HL-60 (cell line): ENCODE measurements at regions not wholly inside any gene's neighbourhood (a gene's known extent, or its start where the extent isn't known, plus 50 kb on each side); places are given as distances from the start of the nearest gene placed in this dataset.

Experiments
- DNase-seq, 2 experiments: peaks; one replicate each; pipeline ENCODE4 v3.0.0-alpha.2; 2010 to 2020; ENCODE audit warnings: low read depth in 1 of 2, low spot score in 1 of 2
- H3K27ac ChIP-seq: fragments of 250-450 bp; sonication (Bioruptor Pico); replicated peaks from 2 replicates; pipeline ENCODE4 v1.5.1; 2020; ENCODE audit warnings: mild to moderate bottlenecking, moderate library complexity
- H3K27me3 ChIP-seq: fragments of 250-450 bp; sonication (Bioruptor Pico); 2 replicates; pipeline ENCODE4 v1.5.1; 2021; ENCODE audit warnings: mild to moderate bottlenecking, moderate library complexity; ENCODE audit not compliant: insufficient read depth, poor library complexity, severe bottlenecking
- H3K4me3 ChIP-seq: replicated peaks from 2 replicates; pipeline ENCODE4 v1.5.1; 2011; ENCODE audit warnings: mild to moderate bottlenecking, control low read depth, low read length; ENCODE audit not compliant: insufficient read depth
- CTCF ChIP-seq: IDR thresholded peaks from one replicate; pipeline ENCODE4 v1.5.1; 2011; ENCODE audit warnings: low read length, control low read depth, inconsistent platforms; ENCODE audit not compliant: insufficient read depth
- GABPA ChIP-seq: IDR thresholded peaks from 2 replicates; pipeline ENCODE4 v1.6.1; 2012; ENCODE audit warnings: low read depth
- POLR2AphosphoS5 ChIP-seq: IDR thresholded peaks from 2 replicates; pipeline ENCODE4 v1.6.1; 2012; ENCODE audit warnings: low read depth
- REST ChIP-seq: IDR thresholded peaks from 2 replicates; pipeline ENCODE4 v1.6.1; 2012; ENCODE audit warnings: low read depth; ENCODE audit not compliant: insufficient replicate concordance
- SPI1 ChIP-seq: IDR thresholded peaks from 2 replicates; pipeline ENCODE4 v1.6.1; 2012; ENCODE audit warnings: low read depth, mild to moderate bottlenecking, borderline replicate concordance

- no peak overlapping the region for H3K27ac ChIP-seq
- TF ChIP-seq CTCF (no peak), SPI1 (no peak), POLR2AphosphoS5 (no peak), GABPA (no peak), REST (no peak)
- no peaks in the 10 kb centered on the region for H3K27me3 ChIP-seq
- DNase-seq, result no peak
- H3K4me3 ChIP-seq, result no peak overlapping the region
Observed at GRCh38 chr4:15239866-15240265, 188.0 kb upstream of the C1QTNF7 start.

- no peak for DNase-seq
- Histone ChIP-seq H3K4me3 (no peak overlapping the region), H3K27ac (no peak overlapping the region), H3K27me3 (no peaks in the 10 kb centered on the region)
- no peak for TF ChIP-seq GABPA
- TF ChIP-seq CTCF, result no peak
- TF ChIP-seq POLR2AphosphoS5, result no peak
- TF ChIP-seq REST, result no peak
- no peak for TF ChIP-seq SPI1
Observed at GRCh38 chr4:15240764-15241163, 187.1 kb upstream of the C1QTNF7 start.

- TF ChIP-seq SPI1 (no peak), POLR2AphosphoS5 (no peak), REST (no peak), CTCF (no peak), GABPA (no peak)
- Histone ChIP-seq H3K27me3 (no peaks in the 10 kb centered on the region), H3K4me3 (no peak overlapping the region), H3K27ac (no peak overlapping the region)
- no peak for DNase-seq
Observed at GRCh38 chr4:15242021-15242420, 185.8 kb upstream of the C1QTNF7 start.
